NCI-H2107 treated with DMSO at 0.1 percent for 48 hours (cell line): ENCODE measurements at regions not wholly inside any gene's neighbourhood (a gene's known extent, or its start where the extent isn't known, plus 50 kb on each side); places are given as distances from the start of the nearest gene placed in this dataset.
A peak's percentile ranks its signal among the peaks of the same experiment; 100 is the strongest.
"Not testable (repeated sequence)": the region's sequence is repeated elsewhere in the genome, so short reads cannot be mapped to it uniquely, and the experiment has no call there.

Source experiments
- DNase-seq: peaks from one replicate; lab custom pipeline; 2025; ENCODE audit not compliant: unreplicated experiment; lab: John Stamatoyannopoulos, UW

DNA sequence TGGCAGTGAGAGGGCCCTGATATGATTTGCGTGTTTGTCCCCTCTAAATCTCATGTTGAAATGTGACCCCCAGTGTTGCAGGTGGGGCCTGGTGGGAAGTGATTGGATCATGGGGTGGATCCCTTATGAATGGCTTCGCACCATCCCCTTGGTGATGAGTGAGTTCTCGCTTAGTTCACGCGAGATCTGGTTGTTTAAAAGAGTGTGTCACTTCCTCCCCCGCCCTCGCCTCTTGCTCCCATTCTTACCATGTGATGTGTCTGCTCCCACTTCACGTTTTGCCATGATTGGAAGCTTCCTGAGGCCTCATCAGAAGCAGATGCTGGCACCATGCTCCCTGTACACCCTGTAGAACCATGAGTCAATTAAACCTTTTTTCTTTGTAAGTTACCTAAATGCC lies 319.9 kb upstream of the ID2 start:
- DNase-seq = no peak

DNA sequence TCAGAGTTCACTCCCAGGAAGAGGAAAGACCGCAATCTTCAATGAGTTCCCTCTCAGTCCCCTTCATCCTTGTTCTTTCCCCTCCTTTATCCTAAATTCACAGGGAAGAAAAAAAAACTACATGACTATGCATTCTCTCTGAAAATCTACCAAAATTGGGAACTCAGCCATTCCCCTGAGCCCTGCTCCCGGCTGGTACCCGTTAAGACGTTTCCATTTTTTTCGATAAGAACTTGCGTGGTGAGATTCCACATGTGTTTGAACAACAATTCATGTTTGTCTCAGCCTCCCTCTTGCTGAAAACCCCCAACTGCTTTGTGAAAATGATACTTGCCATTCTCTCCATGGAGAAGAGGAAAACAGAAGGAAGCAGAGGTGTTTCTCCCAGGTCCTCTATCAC lies 318.7 kb upstream of the ID2 start:
- no peak for DNase-seq

DNA sequence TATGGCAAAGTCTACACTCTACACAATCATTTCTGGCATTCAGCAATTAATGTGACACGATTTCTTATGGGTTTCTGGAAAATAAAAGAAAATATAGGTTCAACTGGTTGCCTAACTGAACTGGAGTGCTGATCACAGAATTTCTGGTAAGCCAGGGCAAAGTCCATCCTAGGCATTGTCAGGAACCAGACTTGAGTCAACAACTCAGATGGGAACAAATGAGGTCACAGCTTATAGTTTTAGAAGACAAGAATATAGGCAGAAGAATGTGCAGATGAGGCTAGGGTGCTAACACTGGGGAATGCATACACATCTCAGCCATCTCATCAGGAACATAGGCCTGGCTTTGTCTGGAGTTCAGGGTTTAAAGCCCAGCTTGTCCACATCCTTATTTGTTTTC lies 317.2 kb upstream of the ID2 start:
- no peak for DNase-seq

DNA sequence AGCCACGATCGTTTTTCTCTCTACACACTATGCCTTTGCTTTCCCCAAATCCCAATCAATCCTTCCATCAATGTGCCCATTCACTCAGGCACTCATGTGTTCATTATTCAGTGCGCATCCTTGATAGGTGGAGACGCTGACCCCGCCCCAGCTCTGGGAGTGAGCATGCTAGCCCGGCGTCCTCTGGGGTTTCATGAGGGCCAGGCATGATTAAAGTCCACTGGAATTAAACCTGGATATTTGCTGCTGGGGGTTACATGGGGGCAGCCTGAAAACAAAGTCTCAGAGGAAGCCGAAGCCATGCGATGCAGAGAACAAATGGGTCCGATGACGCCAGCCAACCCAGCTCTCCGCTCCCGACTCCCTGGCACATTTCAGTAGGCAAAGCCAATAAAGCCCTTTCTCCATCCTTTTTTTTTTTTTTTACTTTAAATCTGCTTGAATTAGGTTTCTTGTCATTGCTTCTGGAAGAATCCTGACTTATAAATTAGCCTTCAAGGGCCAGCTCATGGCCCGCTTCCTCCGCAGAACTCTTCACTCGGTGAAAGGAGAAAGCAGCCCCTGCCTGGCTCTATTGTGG lies 316.4 kb upstream of the ID2 start:
- DNase-seq = no peak

DNA sequence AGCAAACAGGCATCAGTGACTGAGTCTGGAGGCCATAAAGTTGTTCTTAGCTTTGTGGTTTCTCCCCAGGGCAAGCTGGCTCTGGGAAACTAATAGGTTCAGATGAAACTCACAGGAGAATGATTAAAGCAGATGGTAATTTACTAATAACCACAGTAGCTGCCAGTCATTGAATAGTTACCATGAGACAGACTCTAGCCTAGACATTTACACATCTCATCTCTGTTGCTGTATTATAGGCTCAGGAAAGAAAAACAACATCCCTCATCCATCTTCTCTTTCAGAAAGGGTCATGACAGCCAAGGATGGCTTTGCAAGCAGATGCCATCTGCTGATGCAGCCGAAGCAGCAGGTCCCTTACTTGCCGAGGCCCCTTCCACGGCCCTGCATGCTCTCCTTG lies 314.0 kb upstream of the ID2 start:
- no peak for DNase-seq

DNA sequence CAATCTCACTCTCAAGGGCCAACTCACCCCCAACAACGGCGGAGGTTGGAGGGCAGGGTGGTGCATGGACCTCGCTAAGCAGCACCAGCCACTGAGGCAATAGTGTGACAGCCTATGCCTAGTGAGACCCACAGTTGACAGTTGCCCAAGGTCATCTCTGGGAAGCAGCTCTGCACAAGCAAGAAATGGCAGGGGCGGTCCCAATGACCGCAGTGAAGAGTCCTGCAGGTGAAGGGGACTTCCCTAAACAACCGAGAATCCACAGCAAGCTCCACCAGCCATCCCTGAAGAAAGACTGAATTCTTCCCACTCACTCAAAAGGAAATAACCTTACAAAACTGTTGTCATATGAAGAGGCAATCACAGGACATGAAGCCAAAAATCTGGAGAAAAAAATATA lies 313.4 kb upstream of the ID2 start:
- DNase-seq = no peak

DNA sequence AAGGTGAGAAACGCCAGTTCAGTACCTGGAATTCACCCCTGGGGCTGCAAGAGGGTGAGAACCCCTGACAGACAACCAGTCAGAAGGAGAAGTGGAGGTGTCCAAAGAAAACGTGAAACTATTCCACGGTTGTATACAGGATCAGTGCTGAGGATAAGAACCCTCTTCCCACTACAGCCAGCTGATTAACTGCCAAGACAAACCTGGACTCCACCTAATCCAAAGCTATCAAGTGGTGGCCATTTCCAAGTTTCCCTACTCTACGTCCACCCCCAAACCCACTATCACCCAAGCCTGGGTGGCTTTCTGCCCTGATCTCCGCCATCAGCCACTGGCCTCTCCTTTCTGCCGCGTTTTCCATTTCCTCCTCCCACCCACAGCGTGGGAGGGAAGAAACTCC lies 312.3 kb upstream of the ID2 start:
- no peak for DNase-seq

DNA sequence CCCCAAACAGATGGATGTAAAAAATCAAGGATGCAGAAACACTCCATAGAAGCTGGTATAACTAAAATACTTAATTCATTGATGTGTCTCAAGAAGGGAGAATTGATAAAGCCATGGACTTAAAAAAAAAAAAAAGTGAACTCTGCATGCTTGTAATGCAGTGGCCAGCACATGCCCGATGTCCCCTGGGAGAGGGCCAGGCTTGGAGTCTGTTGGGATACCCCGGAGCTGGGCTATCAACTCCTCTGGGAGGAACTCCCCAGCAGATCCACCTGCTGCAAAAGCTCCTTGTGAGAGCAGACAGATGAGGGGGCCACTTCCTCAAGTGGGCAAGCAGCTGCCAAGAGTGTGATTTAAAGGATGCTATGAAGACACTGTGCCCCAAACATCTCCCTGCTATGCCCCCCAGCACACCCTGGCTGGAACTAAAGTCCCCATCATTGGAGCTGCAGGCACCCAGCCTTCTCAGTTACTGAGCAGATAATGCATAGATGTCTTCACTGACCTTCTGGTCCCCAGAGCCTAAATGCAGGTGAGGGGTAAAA lies 311.5 kb upstream of the ID2 start:
- DNase-seq = no peak

DNA sequence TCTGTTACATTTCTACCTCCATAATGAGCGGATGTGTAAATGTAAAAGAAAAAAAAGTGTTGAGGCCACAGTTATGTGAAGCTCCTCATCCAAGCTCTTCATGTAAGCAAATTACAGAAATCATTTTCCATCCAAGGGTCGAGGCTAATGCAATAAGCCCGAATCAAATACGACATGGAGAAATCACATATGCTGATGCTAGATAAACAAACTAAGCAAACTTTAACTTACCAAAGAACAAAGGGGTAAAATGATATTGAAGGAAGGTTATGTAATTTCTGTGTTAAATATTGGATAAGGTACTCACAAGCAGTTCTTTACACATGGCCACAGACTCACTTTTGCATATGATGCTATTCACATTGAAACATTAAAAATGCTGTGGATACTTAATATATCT lies 310.2 kb upstream of the ID2 start:
- DNase-seq = no peak

DNA sequence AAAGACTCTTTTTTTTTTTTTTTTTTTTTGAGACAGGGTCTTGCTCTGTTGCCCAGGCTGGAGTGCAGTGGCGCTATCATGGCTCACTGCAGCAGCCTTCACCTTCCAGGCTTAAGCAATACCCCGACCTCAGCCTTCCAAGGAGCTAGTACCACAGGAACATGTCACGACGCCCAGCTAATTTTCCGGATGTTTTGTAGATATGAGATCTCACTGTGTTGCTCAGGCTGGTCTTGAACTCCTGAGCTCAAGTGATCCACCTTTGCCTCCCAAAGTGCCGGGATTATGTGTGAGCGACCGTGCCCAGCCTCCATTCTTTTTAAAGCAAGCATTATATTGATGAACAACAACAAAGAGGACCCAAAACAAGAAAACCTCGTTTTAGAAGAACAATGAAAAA lies 307.1 kb upstream of the ID2 start:
- DNase-seq = no peak

DNA sequence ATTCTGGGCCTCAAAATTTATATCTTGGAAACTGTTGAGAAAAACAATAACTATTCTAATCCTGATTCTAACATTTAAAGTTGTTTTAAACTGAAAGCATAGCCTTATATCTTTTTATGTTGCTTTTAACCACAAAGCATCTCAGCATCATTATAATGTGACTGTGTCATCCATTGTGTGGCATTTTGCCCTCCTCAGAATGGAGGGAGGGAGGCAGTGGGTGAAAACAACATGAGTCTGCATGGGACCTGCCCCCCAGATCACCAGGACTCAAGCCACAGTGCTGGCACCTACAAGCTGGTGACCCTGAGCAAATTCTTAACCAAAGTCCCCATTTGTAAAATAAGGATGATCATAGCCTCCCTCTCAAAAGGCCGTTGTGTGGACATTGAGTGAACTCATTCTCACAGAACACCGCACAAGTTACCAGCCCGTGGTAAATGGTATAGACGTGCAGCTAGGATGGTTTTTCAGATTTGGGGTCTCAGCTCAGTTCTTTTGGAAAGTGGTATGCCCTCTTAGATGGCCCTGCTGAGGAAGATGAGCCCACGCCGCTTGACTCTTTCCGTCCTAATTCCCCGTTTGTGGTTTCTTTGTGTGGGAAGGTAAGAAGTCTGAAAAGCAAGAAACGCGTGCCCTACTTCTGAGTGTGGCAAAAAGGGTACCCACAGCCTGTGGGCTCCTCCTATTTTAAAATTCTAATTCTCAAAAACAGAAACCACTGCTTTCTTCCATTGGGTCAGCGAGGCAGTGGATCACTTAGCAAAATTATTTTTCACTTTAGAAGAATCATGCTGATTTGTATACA lies 305.0 kb upstream of the ID2 start:
- DNase-seq = no peak

DNA sequence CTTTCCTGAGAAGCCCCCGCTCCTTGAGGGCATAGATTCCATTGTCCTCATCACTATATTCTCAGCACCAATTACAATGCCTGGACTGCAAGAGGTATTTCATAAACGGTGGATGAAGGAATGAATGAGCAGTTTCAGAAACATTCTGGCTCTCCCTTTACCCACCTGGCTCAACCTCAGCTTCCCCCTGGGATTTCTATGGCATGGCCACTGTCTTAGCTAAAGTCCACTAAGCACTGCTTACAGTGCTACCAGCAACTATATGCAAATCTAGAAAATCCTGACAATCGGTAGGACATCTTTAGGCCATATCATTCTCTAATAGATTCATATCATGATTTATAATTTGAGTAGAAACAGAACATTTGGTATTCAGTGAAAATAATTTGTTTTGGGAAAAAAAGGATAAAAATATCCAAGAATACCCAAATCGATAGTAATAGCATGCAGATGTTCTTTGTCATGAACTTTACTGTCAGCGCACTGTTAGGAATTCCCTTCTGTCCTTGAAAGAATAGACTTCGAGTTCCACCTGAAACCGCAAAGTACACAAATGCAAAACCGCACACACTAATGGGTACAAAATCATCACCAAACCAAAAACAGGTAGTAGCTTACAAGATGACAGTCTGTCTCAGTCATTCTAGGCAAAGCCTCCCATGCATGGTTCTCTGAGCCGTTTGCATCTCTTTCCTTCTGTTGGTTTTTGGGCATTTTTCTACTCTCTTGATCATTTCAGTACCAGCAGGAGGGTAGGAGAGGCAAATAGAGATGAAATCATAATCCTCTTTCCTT lies 303.6 kb upstream of the ID2 start:
- peak; percentile 86 for DNase-seq

DNA sequence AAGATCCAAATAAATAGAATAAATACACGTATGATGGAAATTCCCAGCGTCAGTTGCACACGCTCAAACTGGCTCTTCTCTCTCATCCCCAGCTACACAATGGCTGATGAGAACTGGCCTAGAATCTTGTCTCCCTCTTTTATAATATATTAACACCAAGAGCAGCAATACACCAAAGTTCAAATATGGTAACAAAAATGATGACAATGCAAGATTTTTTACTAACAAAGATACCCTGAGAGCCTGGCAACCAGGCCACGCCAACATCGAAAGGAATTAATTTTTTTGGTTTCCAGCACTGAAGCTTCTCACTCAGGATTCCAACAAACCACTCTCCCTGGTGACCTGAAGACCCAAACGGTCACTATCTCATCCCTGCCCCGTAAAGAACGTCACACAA lies 302.7 kb upstream of the ID2 start:
- no peak for DNase-seq

DNA sequence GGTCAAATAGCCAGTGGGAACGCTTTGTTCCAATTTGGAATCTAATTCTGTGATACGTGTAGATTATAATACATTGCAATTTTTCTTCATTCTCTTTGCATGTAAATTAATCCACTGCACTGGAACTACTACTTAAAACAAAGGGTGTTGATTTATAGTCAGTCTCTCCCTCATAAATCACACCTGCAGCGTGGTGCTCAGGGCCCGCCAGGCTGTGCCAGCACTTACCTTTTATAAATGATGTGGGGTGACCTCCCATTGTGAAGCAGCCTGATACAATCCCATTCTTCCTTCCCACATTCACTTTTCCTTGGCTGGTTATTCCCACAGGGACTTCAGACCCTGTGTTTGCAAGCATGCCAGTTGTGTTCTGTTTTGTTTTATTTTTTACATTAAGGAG lies 302.3 kb upstream of the ID2 start:
- peak; percentile 62 for DNase-seq

DNA sequence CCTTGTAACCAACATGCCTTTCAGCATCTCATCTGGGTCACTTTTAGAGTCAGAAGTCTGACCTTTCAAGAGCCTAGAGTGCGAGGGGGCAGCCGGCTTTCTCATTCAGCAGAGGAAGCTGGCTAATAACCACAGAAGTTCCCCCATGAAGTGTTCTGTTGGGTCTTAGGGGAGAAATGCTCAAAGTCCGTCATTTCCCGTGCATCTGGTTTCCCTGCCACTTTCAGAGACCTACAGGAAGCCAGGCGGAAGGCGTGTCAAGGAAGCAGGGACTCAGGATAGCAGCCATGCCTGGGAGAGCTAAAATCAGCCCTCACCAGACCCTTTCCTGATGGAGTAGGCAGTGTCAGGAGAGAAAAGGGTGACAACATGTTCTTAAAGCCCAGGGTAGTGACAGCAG lies 301.8 kb upstream of the ID2 start:
- no peak for DNase-seq

DNA sequence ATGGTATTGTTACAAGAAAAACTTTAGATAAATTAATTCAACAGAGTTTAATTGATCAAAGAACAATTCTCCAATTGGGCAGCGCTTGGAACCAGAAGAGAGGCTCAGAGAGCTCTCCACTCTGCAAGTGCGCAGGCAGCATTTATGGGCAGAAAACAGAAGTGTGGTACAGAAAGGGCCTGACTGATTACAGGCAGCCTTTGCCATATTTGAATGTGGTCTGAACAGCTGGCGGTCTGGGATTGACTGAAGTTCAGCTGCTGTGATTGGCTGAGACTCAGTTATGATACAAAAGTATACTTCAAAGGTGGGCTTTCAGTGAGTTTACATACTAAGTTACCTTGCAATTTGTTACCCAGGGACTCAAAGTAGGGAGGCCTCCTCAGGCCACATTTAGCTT lies 301.3 kb upstream of the ID2 start:
- no peak for DNase-seq

DNA sequence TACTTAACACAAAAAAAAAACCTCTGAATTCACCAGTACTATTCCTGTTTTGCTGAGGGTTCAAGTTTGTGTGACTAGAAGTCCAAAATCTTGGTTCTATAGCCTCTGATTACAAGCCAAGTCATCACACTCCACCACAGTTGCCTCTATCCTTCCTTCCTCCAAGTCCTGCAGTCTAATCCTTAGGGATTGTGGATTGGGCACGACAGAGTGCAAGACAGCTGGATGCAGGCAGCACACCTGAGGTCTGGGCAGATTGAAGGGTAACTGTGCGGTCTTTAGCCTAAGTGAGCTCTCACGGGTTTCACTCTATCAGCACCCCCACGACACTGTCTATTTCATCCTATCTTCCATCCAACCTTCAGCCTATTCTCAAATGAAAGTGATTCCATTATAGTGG lies 299.4 kb upstream of the ID2 start:
- DNase-seq = no peak

DNA sequence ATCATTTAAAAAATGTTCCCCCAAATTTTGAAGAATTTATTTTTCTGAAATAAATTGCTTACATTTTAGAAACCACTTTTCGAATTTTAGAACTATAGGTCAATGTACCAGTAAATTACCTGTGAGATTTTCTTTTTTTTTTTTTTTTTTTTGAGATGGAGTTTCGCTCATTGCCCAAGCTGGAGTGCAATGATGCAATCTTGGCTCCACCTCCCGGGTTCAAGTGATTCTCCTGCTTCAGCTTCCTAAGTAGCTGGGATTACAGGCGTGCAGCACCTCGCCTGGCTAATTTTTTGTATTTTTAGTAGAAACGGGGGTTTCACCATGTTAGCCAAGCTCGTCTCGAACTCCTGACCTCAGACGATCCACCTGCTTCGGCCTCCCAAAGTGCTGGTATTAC lies 295.1 kb upstream of the ID2 start:
- not testable (repeated sequence) for DNase-seq

DNA sequence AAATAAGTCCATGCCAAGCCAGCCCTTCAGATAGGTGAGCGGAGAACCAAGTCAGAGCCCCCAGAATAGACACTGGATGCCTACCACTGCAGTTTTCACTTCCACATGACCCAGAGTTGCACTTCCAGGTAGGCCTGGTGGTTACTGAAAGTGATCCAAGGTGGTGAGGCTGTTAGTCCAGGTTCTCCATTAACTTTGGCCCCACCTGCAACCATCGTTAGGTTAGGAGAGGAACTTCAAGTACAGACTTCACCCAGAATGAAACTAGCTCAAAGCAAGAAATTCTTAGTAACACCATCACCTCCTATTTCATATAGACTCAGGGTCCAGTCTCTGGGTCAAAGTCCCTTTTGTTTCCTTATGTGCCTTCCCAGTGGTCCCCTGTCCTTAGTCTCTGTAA lies 293.1 kb upstream of the ID2 start:
- no peak for DNase-seq

DNA sequence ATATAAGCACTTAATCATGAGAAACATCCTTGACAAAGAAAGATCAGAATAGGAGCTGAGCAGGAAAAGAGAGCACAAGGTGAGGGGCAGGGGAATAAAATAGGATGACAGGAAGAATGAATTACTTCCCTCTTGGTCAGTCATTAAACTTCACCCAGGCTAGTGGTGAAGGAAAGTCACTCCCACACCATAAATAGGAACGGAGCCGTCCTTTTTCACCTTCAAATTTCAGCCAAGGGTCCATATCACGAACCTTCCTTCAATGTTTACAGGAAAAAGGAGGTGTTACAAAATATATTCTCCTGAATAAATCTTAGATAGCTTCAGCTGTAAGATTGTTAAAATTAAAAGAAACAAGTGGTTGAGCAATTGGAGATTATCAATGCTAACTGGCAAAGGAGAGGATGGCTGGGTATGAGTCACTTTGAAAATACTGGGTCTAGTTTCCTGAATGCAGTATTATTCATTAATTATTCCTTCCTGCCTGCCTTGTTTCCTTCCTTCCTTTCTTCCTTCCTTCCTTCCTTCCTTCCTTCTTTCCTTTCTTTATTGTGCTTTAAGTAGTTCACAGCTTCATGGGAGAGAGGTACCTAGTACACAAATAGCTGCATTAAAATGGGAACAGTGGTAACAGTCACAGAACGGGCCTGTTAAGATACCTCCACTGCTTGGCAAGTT lies 292.3 kb upstream of the ID2 start:
- no peak for DNase-seq

DNA sequence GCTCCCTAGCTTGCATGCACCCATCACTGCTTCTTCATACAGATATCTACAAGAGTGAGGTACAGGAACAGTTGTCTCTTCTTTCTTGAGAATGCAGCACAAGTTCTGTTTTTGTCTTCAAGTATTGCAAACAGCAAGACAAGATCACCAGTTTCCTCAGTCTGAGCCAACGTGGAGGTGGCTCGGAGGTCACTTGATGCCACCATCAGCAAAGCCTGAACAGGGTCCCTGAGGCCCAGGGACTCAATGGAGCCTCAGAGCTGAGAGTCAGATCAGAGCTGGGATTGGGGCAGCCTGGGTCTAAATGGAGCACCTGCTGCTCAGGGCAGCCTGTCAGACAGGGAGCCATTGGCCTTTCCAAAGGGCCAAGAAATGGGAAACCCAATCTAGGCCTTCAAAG lies 290.7 kb upstream of the ID2 start:
- DNase-seq = no peak
